ENCODE measurements at regions not wholly inside any gene's neighbourhood (a gene's known extent, or its start where the extent isn't known, plus 50 kb on each side); places are given as distances from the start of the nearest gene placed in this dataset.

DNA sequence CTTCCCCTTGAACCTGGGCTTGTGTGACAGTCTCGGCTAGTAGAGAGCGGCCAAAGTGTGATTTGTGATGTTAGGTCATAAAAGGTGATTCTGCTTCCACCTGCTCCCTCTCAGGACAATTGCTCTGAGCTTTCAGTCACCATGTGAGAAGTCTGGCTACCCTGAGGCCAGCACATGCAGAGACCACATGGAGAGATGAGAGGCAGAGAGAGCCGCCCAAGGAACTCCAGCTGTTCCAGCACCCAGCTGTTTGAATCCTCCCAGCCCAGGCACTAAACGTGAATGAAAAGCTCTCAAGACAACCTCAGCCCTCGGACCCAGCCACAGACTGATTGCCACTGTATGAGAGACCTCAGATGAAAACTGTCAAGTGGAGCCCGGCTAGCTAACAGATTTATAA, 143.4 kb upstream of the EEF1E1 start:
- TF ChIP-seq, protein P1, sequence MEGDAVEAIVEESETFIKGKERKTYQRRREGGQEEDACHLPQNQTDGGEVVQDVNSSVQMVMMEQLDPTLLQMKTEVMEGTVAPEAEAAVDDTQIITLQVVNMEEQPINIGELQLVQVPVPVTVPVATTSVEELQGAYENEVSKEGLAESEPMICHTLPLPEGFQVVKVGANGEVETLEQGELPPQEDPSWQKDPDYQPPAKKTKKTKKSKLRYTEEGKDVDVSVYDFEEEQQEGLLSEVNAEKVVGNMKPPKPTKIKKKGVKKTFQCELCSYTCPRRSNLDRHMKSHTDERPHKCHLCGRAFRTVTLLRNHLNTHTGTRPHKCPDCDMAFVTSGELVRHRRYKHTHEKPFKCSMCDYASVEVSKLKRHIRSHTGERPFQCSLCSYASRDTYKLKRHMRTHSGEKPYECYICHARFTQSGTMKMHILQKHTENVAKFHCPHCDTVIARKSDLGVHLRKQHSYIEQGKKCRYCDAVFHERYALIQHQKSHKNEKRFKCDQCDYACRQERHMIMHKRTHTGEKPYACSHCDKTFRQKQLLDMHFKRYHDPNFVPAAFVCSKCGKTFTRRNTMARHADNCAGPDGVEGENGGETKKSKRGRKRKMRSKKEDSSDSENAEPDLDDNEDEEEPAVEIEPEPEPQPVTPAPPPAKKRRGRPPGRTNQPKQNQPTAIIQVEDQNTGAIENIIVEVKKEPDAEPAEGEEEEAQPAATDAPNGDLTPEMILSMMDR (IDR thresholded peaks at IDR 0.05; ENCODE audit: control extremely low read depth, extremely low read depth, low read depth, missing control alignments), result no peak
- ChIA-PET CTCF (interaction anchor here (1.0 to 1.6 kb wide), 3 partner anchors 10 to 27 kb away, joined by 3 to 4 read pairs (median 4); no protein-coding TSS in a partner anchor), POLR2A (no interaction called here)
- no peak for DNase-seq (ENCODE audit: extremely low spot score)

DNA sequence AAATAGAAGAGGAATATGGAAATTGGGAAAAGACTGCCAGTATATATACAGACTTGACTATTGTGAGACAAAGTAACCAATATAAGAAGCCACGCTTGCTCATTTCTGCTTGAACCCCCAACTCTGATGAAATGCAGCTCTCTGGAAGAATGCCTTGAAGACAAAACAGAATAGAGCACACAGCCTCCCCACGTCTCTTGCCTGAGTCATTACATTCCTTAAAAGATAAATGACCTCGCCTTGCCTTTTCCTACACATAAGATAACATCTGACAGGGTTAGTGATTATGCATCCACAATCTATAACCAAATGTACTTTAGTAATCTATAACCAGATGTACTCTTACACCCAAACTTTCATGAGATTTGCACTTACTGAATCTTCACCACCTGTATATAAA, 141.1 kb upstream of the EEF1E1 start:
- ChIA-PET CTCF (interaction anchor here (1.2 to 1.6 kb wide), 2 partner anchors 12 to 112 kb away, joined by 3 to 6 read pairs; no protein-coding TSS in a partner anchor), POLR2A (no interaction called here)
- TF ChIP-seq, protein P1 (IDR thresholded peaks at IDR 0.05; ENCODE audit: control extremely low read depth, extremely low read depth, low read depth, missing control alignments), result no peak
- DNase-seq (ENCODE audit: extremely low spot score), result no peak

DNA sequence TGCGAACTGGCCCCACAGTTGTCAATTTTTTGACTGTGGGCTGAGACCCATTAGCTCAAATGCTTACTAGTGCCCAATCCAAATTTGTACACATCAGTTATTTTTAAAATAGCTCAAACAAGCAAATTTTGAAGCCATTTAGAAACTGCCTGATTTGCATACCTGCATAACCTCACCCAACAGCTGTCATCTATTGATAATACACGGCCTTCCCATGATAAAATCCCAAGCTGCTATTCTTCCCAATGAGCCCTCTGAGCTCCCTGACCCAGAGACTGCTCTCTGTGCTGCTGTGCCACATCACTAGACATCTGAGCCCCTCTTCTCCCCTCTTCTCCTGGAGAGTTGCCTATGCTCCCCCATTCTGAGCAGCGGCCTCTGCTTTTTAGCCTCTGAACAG, 140.5 kb upstream of the EEF1E1 start:
- TF ChIP-seq, protein P1 (IDR thresholded peaks at IDR 0.05; ENCODE audit: control extremely low read depth, extremely low read depth, low read depth, missing control alignments), result no peak
- CTCF ChIA-PET, result interaction anchor here (1.6 to 5.8 kb wide), 2 partner anchors 23 to 112 kb away, joined by 6 to 26 read pairs; no protein-coding TSS in a partner anchor
- POLR2A ChIA-PET, result no interaction called here
- no peak for DNase-seq (ENCODE audit: extremely low spot score)

DNA sequence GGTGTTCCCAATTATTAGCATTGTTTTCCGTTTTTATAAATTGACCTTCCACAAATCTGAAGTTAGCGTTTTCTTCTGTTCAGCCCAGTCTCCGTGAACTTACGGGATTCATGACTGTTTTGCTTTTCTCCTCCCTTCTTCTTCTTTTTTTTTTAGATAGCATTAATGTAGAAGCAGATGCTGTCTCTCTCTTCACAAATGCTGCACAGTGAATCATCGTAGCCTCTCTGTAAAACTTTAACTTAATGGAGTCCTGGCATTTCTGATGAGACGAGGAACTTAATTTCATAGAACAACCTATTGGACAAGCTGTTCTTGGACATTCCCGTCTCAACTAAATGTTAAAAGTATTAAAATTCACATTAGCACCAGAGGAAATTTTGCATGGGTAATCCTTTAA, 138.0 kb upstream of the EEF1E1 start:
- ChIA-PET POLR2A (no interaction called here), CTCF (interaction anchor here (1.0 to 5.8 kb wide), 3 partner anchors 14 to 20 kb away, joined by 3 to 26 read pairs (median 3); no protein-coding TSS in a partner anchor)
- TF ChIP-seq, protein P1 (IDR thresholded peaks at IDR 0.05; ENCODE audit: control extremely low read depth, extremely low read depth, low read depth, missing control alignments), result no peak
- DNase-seq (ENCODE audit: extremely low spot score), result no peak

DNA sequence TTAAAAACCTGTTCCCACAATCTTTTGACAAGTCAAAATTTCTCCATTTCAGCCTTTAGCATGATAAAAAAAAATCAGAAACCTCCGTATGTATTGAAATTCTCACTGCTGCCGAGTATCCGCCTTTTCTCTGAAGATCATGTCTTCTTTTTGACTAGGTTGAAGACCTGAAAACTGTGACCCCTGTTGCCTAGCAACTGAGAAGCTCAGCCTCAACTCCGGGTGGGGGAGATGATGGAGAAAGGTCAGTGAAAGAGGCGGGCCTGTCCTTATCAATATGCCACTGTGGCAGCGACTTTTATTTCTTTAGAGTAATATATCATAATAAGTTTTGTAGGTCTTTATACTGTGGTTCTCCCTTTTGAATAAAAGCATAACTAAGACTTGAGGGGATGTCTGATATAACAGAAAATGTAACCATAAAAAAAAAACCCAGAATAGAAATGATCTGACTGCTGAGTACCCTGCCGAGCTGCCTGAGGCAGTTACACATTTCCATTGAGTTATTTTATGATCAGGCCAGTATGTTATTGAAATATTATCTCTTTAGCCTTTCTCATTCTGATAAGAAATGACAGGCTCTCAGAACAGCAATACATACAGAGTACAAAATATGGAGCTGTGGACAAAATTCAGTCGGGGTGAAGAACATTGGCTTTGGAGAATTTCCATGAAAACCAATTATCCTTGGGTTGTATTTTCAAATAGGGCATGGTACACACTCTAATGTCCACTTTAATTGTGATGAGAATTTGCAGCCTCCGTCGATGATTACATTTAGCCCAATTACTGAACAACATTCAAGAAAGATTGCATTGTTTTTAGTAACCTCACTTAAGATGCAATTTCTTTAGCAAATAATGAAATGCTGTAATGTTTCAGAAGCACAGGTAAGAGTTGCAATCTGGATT, 136.7 kb upstream of the EEF1E1 start:
- POLR2A ChIA-PET, result no interaction called here
- CTCF ChIA-PET, result interaction anchor here (1.1 to 5.8 kb wide), 2 partner anchors 13 to 19 kb away, joined by 3 to 26 read pairs; no protein-coding TSS in a partner anchor
- TF ChIP-seq, protein P1 (IDR thresholded peaks at IDR 0.05; ENCODE audit: control extremely low read depth, extremely low read depth, low read depth, missing control alignments), result no peak
- no peak for DNase-seq (ENCODE audit: extremely low spot score)

DNA sequence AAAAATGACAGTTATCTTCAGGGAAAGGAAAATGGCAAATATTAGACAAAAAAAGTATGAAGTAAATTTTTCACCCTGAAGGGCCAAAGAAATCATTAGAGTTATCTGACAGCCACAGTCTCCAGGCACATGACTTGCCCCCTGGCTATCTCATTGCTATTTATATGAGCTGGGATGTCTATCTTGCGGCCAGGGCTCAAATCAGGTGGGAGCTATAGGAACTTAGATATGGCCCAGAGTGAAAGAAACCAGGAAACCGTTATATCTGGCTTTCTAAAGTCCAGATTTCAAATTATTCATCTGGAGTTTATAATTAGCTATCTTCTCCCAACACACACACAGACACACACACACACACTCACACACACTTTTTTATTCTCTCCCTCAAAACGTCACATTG, 135.3 kb upstream of the EEF1E1 start:
- POLR2A ChIA-PET, result no interaction called here
- CTCF ChIA-PET, result interaction anchor here (1.2 to 5.8 kb wide), 2 partner anchors 18 to 22 kb away, joined by 3 to 26 read pairs; no protein-coding TSS in a partner anchor
- DNase-seq (ENCODE audit: extremely low spot score), result no peak
- TF ChIP-seq, protein P1 (IDR thresholded peaks at IDR 0.05; ENCODE audit: control extremely low read depth, extremely low read depth, low read depth, missing control alignments), result no peak
